Prostate gland (tissue), 2 donors: ENCODE measurements at regions not wholly inside any gene's neighbourhood (a gene's known extent, or its start where the extent isn't known, plus 50 kb on each side); places are given as distances from the start of the nearest gene placed in this dataset.

Source experiments
- CTCF ChIP-seq, 4 experiments: fragments of 200-600 bp in 2 of 4; fragments of 450-650 bp in 2 of 4; sonication (generic) in 2 of 4; IDR thresholded peaks; 1 replicate in 3 of 4; 2 replicates in 1 of 4; pipeline ENCODE4 v1.5.1; 2016 to 2019; ENCODE audit warnings: antibody characterized with exemption in 4 of 4, mild to moderate bottlenecking in 2 of 4, moderate library complexity in 2 of 4
- POLR2AphosphoS5 ChIP-seq: sonication (generic); formaldehyde crosslinking; IDR thresholded peaks from one replicate; pipeline ENCODE4 v1.6.1; 2017; ENCODE audit warnings: antibody characterized with exemption

DNA sequence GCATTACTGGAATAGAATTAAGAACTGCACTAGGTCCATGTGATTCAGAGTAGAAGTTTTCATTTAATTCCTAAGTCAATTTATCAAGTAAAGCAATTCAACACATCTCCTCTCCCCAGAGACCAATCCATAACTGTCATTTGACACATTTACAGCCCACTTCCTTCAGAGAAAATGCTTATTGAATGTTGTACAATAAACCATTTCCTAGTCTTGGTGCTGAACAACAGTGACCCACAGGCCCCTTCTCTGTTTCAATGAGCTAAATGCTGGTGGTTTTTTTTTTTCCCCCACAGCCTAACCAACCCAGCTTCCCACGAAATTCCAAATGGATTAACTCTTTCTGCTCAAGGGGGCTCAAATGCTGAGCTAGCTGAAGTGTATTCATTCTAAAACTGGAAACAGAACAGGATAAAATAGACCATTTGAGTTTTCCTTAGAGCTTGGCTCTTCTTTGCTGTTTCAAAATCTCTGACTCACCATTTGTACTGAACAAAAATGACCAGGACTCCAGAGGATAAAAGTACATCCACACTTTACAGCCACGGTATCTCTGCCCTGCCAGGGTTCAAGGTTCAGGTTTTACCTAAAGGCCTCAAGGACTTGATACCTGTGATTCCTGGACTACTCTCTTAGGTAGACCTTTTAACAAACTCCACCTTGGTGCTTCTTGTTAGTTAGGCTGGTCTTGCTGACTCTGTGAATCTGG is 62.3 kb downstream of the TMEM100 start:
- no peak for TF ChIP-seq CTCF (IDR thresholded peaks at IDR 0.05)
- no peak for TF ChIP-seq POLR2AphosphoS5
